Left lung (tissue), 4 donors: ENCODE measurements at regions not wholly inside any gene's neighbourhood (a gene's known extent, or its start where the extent isn't known, plus 50 kb on each side); places are given as distances from the start of the nearest gene placed in this dataset.

Experiments
- ATAC-seq: fragments of 200-7000 bp; cut with Tn5 transposase; one replicate; pipeline ENCODE4 v1.9.1; 2020; ENCODE audit warnings: moderate library complexity
- DNase-seq, 4 donors: peaks; one replicate each; pipeline ENCODE4 v3.0.0-alpha.2; 2013 to 2020
- H3K27ac ChIP-seq, 2 donors: fragments of 200-600 bp; sonication (generic) in 1 of 2; one replicate each; pipeline versions ENCODE4 v1.5.0 to v1.8.0; 2020 to 2021
- H3K27me3 ChIP-seq, 2 donors: fragments of 200-600 bp; sonication (generic) in 1 of 2; one replicate each; pipeline versions ENCODE4 v1.5.0 to v1.8.0; 2020 to 2021
- H3K36me3 ChIP-seq, 2 donors: fragments of 200-600 bp; sonication (generic) in 1 of 2; one replicate each; pipeline versions ENCODE4 v1.5.0 to v1.8.0; 2020 to 2021
- H3K4me1 ChIP-seq, 2 donors: fragments of 200-600 bp; one replicate each; pipeline ENCODE4 v1.8.0; 2021
- H3K4me3 ChIP-seq, 2 donors: fragments of 200-600 bp; sonication (generic) in 1 of 2; one replicate each; pipeline versions ENCODE4 v1.5.0 to v1.8.0; 2020 to 2021; ENCODE audit warnings: mild to moderate bottlenecking in 1 of 2
- H3K9me3 ChIP-seq, 2 donors: fragments of 200-600 bp; sonication (generic) in 1 of 2; one replicate each; pipeline versions ENCODE4 v1.5.0 to v1.8.0; 2020 to 2021
- CTCF ChIP-seq, 2 donors: fragments of 200-600 bp; sonication (generic) in 1 of 2; IDR thresholded peaks; one replicate each; pipeline versions ENCODE4 v1.5.0 to v1.8.0; 2021; ENCODE audit warnings: antibody characterized with exemption in 2 of 2
- intact Hi-C, 2 donors: fragments of 100-400 bp; cut with DNase I; formaldehyde crosslinking; loops; one replicate each; pipeline versions ENCODE4 v1.11.2 to v1.14.2; 2022
- donor health status: DM: no; HTN: yes; CAD: no.
- donor health status: DM: no; HTN: no; CAD: no.

- intact Hi-C loops, result no loop called here
- Histone ChIP-seq H3K4me3 (no peak overlapping the region), H3K9me3 (no peaks in the 10 kb centered on the region), H3K27ac (no peak overlapping the region), H3K4me1 (no peaks in the 10 kb centered on the region), H3K36me3 (no peaks in the 10 kb centered on the region), H3K27me3 (no peaks in the 10 kb centered on the region)
- no peak for ATAC-seq
- no peak for TF ChIP-seq CTCF (IDR thresholded peaks at IDR 0.05)
- no peak for DNase-seq
These were observed 188.0 kb upstream of the GHR start for GRCh38 chr5:42235241-42235640.

GRCh38 chr5:42235837-42236236 lies 187.4 kb upstream of the GHR start:
- no peak for TF ChIP-seq CTCF (IDR thresholded peaks at IDR 0.05)
- intact Hi-C loops, result no loop called here
- H3K27ac ChIP-seq, result no peak overlapping the region
- no peaks in the 10 kb centered on the region for H3K36me3 ChIP-seq
- H3K27me3 ChIP-seq, result no peaks in the 10 kb centered on the region
- ATAC-seq (no peak), DNase-seq (no peak)
- H3K4me1 ChIP-seq, result no peaks in the 10 kb centered on the region
- no peak overlapping the region for H3K4me3 ChIP-seq
- no peaks in the 10 kb centered on the region for H3K9me3 ChIP-seq

GRCh38 chr5:42241636-42242035 lies 181.6 kb upstream of the GHR start:
- intact Hi-C loops, result no loop called here
- H3K9me3 ChIP-seq, result no peaks in the 10 kb centered on the region

GRCh38 chr5:42242210-42242609 lies 181.0 kb upstream of the GHR start:
- H3K4me3 ChIP-seq, result no peak overlapping the region
- H3K36me3 ChIP-seq, result no peaks in the 10 kb centered on the region
- H3K4me1 ChIP-seq, result no peaks in the 10 kb centered on the region
- DNase-seq, result no peak
- intact Hi-C loops, result no loop called here
- H3K27me3 ChIP-seq, result no peaks in the 10 kb centered on the region
- no peak for TF ChIP-seq CTCF (IDR thresholded peaks at IDR 0.05)
- ATAC-seq, result no peak
- no peaks in the 10 kb centered on the region for H3K9me3 ChIP-seq
- H3K27ac ChIP-seq, result no peak overlapping the region

More at GRCh38 chr5:42241636-42242035, 181.6 kb upstream of the GHR start:
- Histone ChIP-seq H3K27ac (no peak overlapping the region), H3K4me1 (no peaks in the 10 kb centered on the region), H3K27me3 (no peaks in the 10 kb centered on the region), H3K4me3 (no peak overlapping the region), H3K36me3 (no peaks in the 10 kb centered on the region)
- DNase-seq (no peak), ATAC-seq (no peak)
- no peak for TF ChIP-seq CTCF (IDR thresholded peaks at IDR 0.05)

GRCh38 chr5:42242881-42243485 lies 180.3 kb upstream of the GHR start:
- DNase-seq, result peak in 1 of 4 donors; percentile 8
- intact Hi-C loops, result no loop called here

More at GRCh38 chr5:42242881-42243485, 180.3 kb upstream of the GHR start:
- Histone ChIP-seq H3K36me3 (no peaks in the 10 kb centered on the region), H3K4me1 (no peaks in the 10 kb centered on the region), H3K27ac (no peak overlapping the region), H3K27me3 (no peaks in the 10 kb centered on the region), H3K9me3 (no peaks in the 10 kb centered on the region), H3K4me3 (no peak overlapping the region)
- no peak for TF ChIP-seq CTCF (IDR thresholded peaks at IDR 0.05)
- peak; percentile 85 for ATAC-seq
